ENCODE measurements at regions not wholly inside any gene's neighbourhood (a gene's known extent, or its start where the extent isn't known, plus 50 kb on each side); places are given as distances from the start of the nearest gene placed in this dataset.
"Not testable (repeated sequence)": the region's sequence is repeated elsewhere in the genome, so short reads cannot be mapped to it uniquely, and the experiment has no call there.

- DNase-seq, result no peak
Measured at GRCh38 chr2:64923385-64923710, 65.9 kb upstream of the SLC1A4 start.

- DNase-seq, result no peak
Measured at GRCh38 chr2:64924170-64924934, 64.8 kb upstream of the SLC1A4 start.

DNA sequence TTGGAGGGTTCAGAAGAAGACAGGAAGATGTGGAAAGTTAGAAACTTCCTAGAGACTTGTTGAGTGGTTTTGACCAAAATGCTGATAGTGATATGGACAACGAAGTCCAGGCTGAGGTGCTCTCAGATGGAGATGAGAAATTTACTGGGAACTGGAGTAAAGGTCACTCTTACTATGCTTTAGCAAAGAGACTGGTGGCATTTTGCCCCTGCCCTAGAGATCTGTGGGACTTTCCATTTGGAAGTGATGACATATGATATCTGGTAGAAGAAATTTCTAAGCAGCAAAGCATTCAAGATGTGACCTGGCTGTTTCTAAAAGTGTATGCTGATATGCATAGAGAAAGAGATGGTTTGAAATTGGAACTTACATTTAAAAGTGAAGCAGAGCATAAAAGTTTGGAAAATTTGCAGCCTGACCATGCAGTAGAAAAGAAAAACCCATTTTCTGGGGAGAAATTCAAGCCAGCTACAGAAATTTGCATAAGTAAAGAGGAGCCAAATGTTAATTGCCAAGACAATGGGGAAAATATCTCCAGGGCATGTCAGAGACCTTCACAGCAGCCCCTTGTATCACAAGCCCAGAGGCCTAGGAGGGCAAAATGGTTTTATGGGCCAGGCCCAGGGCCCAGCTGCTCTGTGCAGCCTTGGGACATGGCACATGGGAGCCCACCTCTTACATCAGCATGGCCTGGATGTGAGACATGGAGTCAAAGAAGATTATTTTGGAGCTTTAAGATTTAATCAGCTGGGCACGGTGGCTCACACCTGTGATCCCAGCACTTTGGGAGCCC lies 63.1 kb upstream of the SLC1A4 start:
- DNase-seq, result not testable (repeated sequence)

DNA sequence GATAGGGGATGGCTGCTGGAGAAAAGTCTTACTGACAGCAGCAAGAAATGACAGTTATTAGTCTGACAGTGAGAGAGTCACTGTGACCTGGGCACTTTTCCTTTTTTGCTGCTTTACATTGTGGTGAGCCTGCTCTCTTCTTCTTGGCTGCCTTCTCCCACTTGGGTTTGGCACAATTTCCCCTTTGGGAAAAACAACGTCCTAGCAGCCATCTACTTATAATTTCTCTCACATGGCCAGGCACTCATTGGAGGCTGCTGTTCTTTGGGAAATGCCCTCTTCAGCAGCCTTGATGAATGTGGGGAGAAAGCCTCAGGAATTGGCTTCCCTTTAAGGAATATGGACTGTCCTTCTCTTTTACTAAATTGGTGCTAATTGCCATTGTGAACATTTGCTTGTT lies 60.4 kb upstream of the SLC1A4 start:
- DNase-seq, result no peak

GRCh38 chr2:64929333-64929732 lies 59.9 kb upstream of the SLC1A4 start:
- DNase-seq, result no peak

GRCh38 chr2:64930258-64930671 lies 58.9 kb upstream of the SLC1A4 start:
- DNase-seq, result no peak

GRCh38 chr2:64931246-64932115 lies 57.7 kb upstream of the SLC1A4 start:
- DNase-seq, result no peak

DNA sequence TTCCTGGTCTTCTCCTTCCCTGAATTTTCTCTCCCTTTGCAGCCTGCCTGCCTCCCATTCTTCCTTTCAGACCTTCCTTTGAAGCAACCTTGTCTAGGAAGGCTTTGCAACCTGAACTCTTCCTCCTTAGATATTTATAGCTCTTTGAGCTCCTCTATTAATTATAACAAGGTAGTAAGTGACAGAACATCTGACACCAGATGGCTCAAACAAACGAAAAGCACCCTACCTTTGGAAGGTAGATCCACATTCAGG lies 57.2 kb upstream of the SLC1A4 start:
- no peak for DNase-seq

DNA sequence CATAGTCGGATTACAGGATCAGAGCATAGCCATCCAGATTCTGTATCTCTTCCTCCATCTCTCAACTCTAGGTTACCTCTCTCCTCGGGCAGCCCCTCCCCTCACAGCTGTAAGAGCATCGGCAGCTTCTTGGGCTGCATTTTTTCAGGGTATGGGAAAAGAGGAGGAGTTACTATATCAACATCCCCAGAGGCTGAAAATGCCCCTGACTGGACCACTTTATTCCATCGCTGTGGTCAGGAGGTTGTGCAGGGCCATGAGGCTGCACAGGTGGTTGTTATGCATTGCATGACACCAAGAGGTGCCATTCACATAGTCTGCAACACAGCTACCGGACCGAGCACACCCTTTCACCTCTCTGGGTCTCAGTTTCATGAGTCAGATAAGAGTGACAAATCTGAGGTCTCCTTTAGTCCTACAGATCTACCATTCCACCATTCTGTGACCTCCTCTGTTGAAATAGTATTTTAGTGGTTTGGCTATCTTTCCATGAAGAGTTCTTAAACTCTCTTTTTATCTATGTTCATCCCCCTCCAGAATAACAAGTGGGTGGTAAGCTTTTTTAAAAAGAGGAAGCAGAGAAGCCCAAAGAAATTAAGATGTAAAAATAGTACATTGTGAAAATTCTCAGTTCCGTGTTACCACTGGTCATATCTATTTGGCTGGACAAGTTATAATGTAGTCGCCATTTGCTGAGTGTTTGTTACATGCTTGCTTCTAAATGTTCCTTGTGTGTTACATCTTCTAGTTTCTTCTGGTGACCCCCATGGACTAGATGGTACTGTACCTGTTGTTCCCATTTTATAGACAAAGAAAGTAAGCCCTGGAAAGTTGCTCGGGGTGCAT lies 56.6 kb upstream of the SLC1A4 start:
- DNase-seq, result no peak

DNA sequence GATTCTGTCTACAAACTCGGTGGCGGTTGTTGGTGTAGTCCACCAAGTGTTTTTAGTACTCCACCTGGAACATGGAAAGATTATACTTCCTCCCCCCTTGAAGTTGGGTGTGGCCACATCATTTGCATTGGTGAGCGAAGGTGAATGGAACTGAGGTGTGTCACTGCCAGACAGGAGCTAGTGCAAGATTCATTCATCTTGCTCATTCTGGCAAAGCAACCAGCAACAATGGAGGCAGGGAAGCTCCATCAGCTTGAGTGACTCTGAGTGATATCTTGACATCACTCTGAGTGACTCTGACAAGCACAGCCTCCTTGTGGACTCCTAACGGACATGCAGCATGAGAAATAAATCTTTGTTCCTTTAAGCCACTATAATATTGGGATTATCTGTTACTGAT lies 54.7 kb upstream of the SLC1A4 start:
- DNase-seq, result no peak

- DNase-seq, result no peak
Measured at GRCh38 chr2:64936809-64937208, 52.4 kb upstream of the SLC1A4 start.

DNA sequence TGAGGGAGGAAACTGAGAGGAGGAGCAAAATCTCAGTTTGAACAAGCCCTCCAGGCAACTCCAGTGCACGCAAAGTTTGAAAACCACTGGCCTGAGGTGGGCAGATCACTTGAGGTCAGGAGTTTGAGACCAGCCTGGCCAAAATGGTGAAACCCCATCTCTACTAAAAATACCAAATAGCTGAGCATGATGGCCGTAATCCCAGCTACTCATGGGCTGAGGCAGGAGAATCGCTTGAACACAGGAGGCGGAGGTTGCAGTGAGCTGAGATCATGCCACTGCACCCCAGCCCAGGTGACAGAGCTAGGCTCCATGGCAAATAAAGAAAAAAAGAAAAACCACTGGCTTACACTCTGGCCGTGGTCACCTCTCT lies 51.9 kb upstream of the SLC1A4 start:
- DNase-seq, result not testable (repeated sequence)

GRCh38 chr2:64937687-64938491 lies 51.3 kb upstream of the SLC1A4 start:
- DNase-seq, result no peak

GRCh38 chr2:64938607-64939285 lies 50.5 kb upstream of the SLC1A4 start:
- DNase-seq, result no peak

GRCh38 chr2:64939332-64939917 lies 49.8 kb upstream of the SLC1A4 start:
- no peak for DNase-seq

Measured in CD4-positive, alpha-beta T cell treated with Interleukin-6 for 4 hours (primary cell).